A673 (cell line): ENCODE measurements at regions not wholly inside any gene's neighbourhood (a gene's known extent, or its start where the extent isn't known, plus 50 kb on each side); places are given as distances from the start of the nearest gene placed in this dataset.

Source experiments
- EZH2 ChIP-seq: fragments of 200-600 bp; sonication (generic); IDR thresholded peaks from 2 replicates; pipeline ENCODE4 v1.6.1; 2017; ENCODE audit warnings: borderline replicate concordance, low read depth, mild to moderate bottlenecking, mixed read lengths, antibody characterized with exemption, low read length; ENCODE audit not compliant: poor library complexity, severe bottlenecking
- TF ChIP-seq, protein P1 (sequence below): fragments of 300-800, 200-600 bp; sonication (generic); conservative IDR thresholded peaks from 2 replicates; pipeline ENCODE4 v1.5.1; 2017; ENCODE audit warnings: low read depth, mild to moderate bottlenecking, antibody characterized with exemption, low read length, moderate library complexity, mixed read lengths

DNA sequence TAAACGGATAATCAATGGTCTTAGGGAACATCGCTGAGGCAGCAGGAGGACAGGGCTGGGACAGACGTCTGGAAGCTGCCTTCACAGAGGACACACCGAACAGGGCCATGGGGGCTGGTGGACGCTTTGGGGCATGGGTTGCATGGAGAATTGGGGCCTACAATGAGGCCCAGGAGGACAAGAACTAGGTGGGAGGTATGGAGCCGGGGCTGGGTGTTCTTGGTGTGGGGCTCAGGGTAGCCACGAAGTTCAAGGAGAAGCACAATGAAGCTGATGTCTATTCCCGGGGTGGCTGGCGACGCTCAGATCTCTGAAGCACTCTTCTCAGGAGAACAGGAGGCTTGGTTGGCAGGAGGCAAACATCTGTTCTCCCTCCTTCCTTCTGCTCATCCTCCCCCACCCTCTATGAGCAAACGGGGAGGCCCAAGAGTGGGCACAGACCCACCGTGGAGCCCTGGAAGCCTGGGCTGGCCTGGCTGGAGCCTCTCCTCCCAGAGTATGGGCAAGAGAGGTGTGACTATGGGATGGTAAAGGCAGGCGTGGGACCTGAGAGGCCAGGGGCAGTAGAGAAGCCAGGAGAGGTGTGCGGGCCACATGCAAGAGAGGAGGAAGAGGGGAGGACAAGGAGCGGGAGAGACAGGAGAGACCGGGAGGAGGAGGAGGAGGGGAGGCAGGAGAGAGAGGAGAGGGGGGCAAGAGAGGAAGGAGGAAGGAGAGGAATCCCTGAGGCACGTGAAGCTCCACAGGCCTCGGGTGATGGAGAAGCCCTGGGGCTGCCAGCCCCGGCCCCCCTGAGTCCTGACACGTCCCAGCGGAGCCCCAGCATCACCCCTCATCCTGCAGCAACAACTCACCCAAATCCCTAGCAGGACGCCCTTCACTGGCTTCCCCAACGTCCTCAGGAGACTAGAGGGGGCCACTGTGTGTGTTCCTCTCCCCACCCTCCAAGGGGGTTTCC is 159.1 kb downstream of the OLFM1 start:
- TF ChIP-seq, protein P1, sequence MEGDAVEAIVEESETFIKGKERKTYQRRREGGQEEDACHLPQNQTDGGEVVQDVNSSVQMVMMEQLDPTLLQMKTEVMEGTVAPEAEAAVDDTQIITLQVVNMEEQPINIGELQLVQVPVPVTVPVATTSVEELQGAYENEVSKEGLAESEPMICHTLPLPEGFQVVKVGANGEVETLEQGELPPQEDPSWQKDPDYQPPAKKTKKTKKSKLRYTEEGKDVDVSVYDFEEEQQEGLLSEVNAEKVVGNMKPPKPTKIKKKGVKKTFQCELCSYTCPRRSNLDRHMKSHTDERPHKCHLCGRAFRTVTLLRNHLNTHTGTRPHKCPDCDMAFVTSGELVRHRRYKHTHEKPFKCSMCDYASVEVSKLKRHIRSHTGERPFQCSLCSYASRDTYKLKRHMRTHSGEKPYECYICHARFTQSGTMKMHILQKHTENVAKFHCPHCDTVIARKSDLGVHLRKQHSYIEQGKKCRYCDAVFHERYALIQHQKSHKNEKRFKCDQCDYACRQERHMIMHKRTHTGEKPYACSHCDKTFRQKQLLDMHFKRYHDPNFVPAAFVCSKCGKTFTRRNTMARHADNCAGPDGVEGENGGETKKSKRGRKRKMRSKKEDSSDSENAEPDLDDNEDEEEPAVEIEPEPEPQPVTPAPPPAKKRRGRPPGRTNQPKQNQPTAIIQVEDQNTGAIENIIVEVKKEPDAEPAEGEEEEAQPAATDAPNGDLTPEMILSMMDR: no peak
- no peak for TF ChIP-seq EZH2
